DMS 273 (cell line): ENCODE measurements at regions not wholly inside any gene's neighbourhood (a gene's known extent, or its start where the extent isn't known, plus 50 kb on each side); places are given as distances from the start of the nearest gene placed in this dataset.

Experiments used
- DNase-seq: peaks from one replicate; lab custom pipeline; 2025; ENCODE audit not compliant: unreplicated experiment; lab: John Stamatoyannopoulos, UW

DNA sequence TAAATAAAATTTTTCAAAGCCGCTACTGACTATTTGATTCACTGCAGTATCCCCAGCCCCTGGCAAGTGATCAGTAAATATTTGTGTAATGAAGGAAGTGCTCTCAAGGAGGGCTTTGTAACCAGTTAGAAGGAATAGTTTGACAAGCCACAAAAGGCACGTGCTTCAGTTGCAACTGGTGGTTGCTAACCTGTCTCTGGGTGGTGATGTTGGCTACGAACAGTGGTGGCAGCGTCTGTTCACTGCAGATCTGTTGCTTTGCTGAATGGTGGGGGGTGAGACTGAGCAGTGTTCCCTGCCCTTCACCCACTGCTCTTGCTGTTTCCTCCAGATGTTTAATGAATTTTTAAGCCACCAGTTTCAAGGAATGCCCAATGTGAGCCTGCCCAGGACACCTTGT, 73.9 kb upstream of the SIX2 start:
- DNase-seq: peak; percentile 57

DNA sequence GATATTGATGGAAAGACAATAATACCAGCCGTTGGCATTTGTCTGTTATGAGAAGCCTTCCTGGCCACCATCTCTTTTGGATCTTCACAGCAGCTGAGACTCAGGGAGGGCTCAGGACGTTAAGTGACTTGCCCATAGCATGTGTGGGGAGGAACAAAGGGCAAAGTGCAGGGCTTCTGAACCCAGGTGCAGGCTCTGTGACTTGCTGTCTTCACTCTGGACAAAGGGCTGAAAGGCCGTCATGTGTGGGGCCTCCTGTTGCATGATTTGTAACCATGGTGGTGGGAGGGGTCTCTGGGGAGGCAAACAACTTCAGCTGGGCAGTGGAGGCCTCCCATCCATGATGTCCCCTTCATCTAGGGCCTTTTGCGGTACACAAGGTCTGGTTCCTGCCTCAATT, 65.5 kb upstream of the SIX2 start:
- no peak for DNase-seq

DNA sequence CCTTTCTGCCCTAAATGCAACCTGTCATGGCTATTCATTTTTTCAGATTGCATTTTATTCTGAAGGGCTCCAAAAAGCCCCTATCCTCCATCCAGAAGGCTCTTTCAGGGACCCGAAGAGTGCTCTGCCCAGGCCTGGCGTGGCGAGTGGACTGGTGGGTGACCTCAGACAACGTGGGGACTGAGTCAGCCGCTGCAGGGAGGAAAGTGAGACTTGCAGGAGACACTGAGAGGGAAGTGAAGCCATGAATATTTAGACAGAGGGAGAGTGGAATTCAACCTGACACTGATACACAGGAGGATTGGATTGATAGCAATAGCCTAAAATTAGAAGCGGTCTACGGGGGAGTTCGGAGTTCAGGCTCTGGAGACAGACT, 63.6 kb upstream of the SIX2 start:
- DNase-seq: no peak

DNA sequence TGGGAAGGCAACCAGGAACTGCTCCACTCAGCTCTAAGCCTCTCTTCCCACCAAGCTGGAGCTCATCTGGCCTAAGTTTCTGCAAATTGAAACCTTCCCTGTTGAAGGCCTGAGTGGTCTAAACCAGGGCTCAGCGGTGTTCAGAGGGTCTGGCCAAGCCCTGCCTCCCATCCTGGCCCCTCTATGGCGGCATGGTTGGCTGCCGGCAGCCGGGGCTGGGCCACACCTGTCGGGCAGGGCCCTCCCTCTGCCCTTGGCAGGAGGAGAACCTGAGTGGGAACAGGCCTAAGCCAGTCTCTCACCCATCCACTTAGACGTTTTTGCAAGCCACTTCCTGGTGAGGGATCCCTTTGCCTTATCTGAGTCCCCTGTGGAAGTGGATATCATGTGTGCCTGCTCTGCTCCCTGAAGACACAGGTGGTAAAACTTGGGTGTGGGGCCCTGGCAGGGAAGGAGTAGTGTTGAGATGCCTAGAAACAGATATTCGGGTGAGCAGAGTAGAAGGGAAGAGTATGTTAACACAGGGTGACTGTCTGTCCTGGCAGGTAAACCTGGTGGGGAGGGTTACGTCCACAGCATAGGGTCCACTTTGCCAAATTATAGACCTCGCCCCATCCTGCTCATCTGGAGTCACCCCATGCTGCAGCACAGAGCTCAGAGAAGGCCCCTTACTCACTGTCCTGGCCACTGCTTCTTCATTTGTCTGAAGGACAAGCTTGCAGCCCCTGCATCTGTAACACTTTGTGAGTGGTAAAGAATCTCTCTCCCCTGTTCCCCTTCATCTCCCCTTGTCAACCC, 63.0 kb upstream of the SIX2 start:
- DNase-seq: no peak

DNA sequence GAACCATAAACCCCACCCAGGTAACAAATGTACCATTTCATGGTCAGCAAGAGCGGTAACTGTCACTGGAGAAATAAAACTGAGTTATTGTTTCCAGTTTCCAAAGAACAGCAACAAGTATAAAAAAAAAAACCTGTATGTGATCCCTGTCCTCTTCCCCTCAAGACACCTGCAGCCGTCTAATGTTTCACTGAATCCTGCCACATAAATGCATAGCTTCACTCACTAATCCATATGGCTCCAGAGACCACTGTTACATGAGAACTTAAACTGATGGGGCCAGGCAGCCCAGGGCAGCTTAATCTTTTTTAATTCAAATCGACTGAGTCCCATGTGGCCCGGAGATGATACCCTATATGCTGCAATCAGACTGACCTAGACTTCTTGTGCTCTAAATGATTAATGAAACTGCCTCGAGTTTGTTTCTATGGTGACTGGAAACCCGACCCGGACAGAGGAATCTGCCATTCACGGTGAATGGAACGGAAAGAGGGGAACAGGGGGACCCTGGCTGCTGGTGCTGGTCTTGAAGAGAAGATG, 60.9 kb upstream of the SIX2 start:
- peak; percentile 69 for DNase-seq

DNA sequence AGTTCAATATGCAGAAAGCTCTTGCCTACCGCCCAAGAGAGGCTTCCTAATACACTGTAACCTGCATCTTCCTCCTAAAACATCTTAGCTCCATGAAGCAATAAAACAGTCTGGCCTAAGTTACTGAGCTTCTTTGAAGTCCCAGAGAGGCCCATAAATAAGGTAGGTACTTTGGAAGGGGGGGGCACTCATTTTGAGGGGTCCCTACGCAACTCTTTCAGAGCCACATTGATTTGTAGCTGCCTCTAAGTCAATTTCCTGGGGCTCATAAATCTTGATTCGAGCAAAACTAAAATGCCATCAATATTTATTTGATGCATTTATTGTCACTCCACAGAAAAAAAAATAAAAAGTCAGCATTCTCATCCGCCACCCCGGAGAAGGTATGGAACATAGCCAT, 60.4 kb upstream of the SIX2 start:
- no peak for DNase-seq

DNA sequence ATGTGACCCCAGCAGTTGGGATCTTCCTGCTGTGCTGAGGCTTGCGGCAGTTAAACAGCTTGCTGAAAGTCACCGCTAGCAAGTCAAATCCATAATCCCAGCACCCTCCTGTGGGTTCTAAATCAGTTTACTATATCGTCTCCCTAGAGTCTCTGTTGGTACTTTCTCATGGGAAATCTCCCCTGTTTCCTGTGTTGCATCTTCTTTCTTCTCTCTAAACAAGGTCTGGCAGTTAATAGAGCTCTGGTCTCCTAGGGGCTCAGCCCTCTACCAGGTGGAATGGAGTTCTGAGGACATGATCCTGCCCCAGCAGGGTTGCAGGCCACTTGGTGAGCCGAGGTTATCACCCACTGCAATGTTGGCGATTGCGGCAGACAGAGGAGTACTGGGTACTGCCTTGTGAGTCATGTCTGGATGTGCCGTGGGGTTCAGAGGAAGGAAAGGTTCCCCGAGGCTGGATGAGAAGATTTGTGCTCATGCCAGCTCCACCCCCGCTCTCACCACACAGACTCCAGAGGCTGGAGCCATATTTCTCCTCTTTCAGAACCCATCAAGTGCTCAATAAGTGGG, 59.4 kb upstream of the SIX2 start:
- no peak for DNase-seq

DNA sequence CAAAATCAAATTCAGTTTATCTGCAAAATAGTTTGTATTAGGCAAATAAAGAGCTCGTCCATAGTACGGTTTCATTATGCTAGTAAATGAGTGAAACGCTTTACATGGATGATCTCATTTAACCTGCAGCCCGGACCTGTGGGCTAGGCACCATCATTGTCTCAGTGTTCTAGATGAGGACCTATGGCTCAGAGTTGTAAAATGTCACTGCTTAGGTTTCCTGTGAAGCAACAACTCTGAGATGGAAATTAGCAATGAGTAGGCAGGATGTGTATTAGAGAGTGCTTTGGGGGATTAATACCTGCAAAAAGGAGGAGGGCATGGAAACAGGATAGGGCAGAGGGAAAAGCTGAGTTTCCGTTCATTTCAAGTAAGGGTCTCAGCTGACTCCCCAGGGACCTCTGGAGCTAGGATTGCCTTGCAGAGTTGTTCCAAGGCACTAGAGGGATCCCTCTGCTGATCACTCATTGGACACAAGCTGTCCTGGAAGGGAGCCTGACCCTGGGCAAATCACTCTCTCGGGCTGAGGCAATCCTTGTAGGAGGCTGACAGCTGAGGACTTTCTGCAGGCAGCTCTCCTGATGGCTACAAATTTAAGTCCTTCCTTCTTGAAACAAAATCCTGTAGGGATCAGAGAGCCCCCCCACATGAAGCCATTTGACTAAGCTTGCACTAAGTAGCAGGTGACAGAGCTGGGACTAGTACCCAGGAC, 58.8 kb upstream of the SIX2 start:
- peak; percentile 30 for DNase-seq
